ENCODE measurements at regions not wholly inside any gene's neighbourhood (a gene's known extent, or its start where the extent isn't known, plus 50 kb on each side); places are given as distances from the start of the nearest gene placed in this dataset.

DNA sequence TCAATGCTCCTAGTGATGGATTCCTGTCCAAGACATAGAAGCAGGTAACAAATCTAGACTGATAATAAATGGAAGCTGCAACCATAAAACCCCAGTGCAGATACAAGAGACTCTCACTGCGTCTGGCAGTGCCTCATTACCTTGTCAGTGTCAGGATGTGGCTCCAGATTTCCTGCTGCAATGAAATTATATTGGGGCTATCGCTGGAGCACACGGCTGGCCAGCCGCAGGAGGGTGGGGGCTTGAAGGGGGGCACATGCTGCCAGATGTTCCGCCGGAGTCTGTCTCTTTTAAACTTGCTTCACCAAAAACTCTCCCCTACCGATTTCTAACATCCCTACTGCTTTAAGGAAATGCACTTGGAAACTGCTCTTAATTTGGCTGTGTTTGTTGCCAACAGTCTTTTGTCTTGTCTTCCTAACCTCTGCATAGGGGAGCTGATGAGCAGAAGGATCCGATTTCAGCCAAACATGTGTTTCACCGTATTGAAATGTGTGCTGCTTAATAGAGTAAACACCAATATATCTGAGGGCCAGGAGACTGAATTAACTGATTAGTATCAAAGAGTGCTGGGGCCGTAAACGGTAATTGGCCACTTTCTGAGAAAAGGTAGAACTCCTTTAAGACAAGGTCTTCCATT, 102.2 kb upstream of the EXOC2 start:
- no peaks in the 10 kb centered on the region for H3K4me1 ChIP-seq (ENCODE audit: insufficient read depth, low read length)
- no peaks in the 10 kb centered on the region for H3K36me3 ChIP-seq (ENCODE audit: insufficient read depth, low read length)
- peaks cover 24% of the 10 kb centered on the region for H3K27me3 ChIP-seq (ENCODE audit: insufficient read depth, low read length, poor library complexity)
- DNase-seq (no peak), ATAC-seq (ENCODE audit: insufficient read depth, low read depth) (no peak)
- H3K27ac ChIP-seq (ENCODE audit: low read length), result no peak overlapping the region
- no peak overlapping the region for H3K4me3 ChIP-seq (ENCODE audit: low read depth in 1 of 2, low read length in 2 of 2)
- H3K79me2 ChIP-seq (ENCODE audit: insufficient read depth, low read length), result no peaks in the 10 kb centered on the region
- no peaks in the 10 kb centered on the region for H4K20me1 ChIP-seq (ENCODE audit: insufficient read depth, low read length)
- no peaks in the 10 kb centered on the region for H3K9me3 ChIP-seq (ENCODE audit: insufficient read depth, low read length, severe bottlenecking)
- H3K4me2 ChIP-seq (ENCODE audit: insufficient read depth, low read length), result no peak overlapping the region
- no peak overlapping the region for H3K9ac ChIP-seq (ENCODE audit: low read depth, low read length)
- no peak overlapping the region for H2AFZ ChIP-seq (ENCODE audit: low read depth, low read length)
- TF ChIP-seq, protein P1, sequence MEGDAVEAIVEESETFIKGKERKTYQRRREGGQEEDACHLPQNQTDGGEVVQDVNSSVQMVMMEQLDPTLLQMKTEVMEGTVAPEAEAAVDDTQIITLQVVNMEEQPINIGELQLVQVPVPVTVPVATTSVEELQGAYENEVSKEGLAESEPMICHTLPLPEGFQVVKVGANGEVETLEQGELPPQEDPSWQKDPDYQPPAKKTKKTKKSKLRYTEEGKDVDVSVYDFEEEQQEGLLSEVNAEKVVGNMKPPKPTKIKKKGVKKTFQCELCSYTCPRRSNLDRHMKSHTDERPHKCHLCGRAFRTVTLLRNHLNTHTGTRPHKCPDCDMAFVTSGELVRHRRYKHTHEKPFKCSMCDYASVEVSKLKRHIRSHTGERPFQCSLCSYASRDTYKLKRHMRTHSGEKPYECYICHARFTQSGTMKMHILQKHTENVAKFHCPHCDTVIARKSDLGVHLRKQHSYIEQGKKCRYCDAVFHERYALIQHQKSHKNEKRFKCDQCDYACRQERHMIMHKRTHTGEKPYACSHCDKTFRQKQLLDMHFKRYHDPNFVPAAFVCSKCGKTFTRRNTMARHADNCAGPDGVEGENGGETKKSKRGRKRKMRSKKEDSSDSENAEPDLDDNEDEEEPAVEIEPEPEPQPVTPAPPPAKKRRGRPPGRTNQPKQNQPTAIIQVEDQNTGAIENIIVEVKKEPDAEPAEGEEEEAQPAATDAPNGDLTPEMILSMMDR (IDR thresholded peaks at IDR 0.05; ENCODE audit: borderline replicate concordance, extremely low read depth, low read length, poor library complexity, severe bottlenecking), result no peak
- TF ChIP-seq EZH2 (IDR thresholded peaks at IDR 0.05; ENCODE audit: borderline replicate concordance, low read depth, low read length, severe bottlenecking), result no peak

DNA sequence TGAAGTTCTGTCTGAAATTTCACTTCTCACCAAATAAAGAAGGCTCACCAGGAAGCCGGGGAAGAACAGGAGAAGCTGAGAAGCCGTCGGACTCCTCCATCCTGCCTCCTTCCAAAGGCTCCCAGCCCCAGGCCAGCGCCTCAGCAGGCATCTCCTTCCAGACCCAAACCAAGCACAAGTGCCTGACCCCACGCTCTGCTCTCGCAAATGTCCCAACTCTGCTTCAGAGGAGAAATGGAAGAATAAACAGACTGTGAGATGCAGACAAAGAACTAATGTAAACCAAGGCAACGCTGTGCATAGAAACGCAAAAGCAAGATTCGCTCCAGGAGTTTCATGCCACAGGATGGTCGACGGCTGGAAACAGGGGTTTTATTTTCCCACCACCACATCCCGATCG, 100.3 kb upstream of the EXOC2 start:
- Histone ChIP-seq H3K4me3 (ENCODE audit: low read depth in 1 of 2, low read length in 2 of 2) (no peak overlapping the region), H3K79me2 (ENCODE audit: insufficient read depth, low read length) (no peaks in the 10 kb centered on the region), H3K4me1 (ENCODE audit: insufficient read depth, low read length) (no peaks in the 10 kb centered on the region), H2AFZ (ENCODE audit: low read depth, low read length) (no peak overlapping the region), H3K9ac (ENCODE audit: low read depth, low read length) (no peak overlapping the region), H3K4me2 (ENCODE audit: insufficient read depth, low read length) (no peak overlapping the region), H3K27me3 (ENCODE audit: insufficient read depth, low read length, poor library complexity) (peaks cover 16% of the 10 kb centered on the region), H4K20me1 (ENCODE audit: insufficient read depth, low read length) (no peaks in the 10 kb centered on the region), H3K36me3 (ENCODE audit: insufficient read depth, low read length) (no peaks in the 10 kb centered on the region), H3K9me3 (ENCODE audit: insufficient read depth, low read length, severe bottlenecking) (no peaks in the 10 kb centered on the region), H3K27ac (ENCODE audit: low read length) (no peak overlapping the region)
- ATAC-seq (ENCODE audit: insufficient read depth, low read depth), result no peak
- TF ChIP-seq EZH2 (IDR thresholded peaks at IDR 0.05; ENCODE audit: borderline replicate concordance, low read depth, low read length, severe bottlenecking), result no peak
- TF ChIP-seq, protein P1 (IDR thresholded peaks at IDR 0.05; ENCODE audit: borderline replicate concordance, extremely low read depth, low read length, poor library complexity, severe bottlenecking), result no peak
- no peak for DNase-seq

DNA sequence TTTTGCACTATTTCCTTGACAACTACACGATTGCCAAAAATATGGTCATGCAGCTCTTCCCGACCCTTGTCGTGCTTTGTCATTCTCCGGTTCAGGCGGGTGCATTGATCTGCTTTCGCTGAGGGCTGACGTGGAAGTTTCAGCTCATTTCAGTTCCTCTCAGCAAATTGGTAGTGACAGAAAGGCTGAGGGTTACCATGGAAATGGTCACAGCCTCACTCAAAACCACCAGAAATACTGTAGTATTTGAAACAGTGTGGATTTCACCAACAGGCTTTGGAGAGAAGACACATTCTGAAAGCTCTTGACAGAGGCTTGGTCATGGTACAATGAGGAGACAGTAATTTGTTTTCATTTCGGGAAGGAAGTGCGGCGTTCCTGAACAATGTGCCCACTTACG, 99.7 kb upstream of the EXOC2 start:
- Histone ChIP-seq H3K9ac (ENCODE audit: low read depth, low read length) (no peak overlapping the region), H3K4me2 (ENCODE audit: insufficient read depth, low read length) (no peak overlapping the region), H4K20me1 (ENCODE audit: insufficient read depth, low read length) (no peaks in the 10 kb centered on the region), H3K36me3 (ENCODE audit: insufficient read depth, low read length) (no peaks in the 10 kb centered on the region), H3K79me2 (ENCODE audit: insufficient read depth, low read length) (no peaks in the 10 kb centered on the region), H3K27ac (ENCODE audit: low read length) (no peak overlapping the region), H3K27me3 (ENCODE audit: insufficient read depth, low read length, poor library complexity) (peaks cover 16% of the 10 kb centered on the region), H3K9me3 (ENCODE audit: insufficient read depth, low read length, severe bottlenecking) (no peaks in the 10 kb centered on the region), H3K4me3 (ENCODE audit: low read depth in 1 of 2, low read length in 2 of 2) (no peak overlapping the region), H2AFZ (ENCODE audit: low read depth, low read length) (no peak overlapping the region), H3K4me1 (ENCODE audit: insufficient read depth, low read length) (no peaks in the 10 kb centered on the region)
- ATAC-seq (ENCODE audit: insufficient read depth, low read depth), result no peak
- no peak for TF ChIP-seq EZH2 (IDR thresholded peaks at IDR 0.05; ENCODE audit: borderline replicate concordance, low read depth, low read length, severe bottlenecking)
- TF ChIP-seq, protein P1 (IDR thresholded peaks at IDR 0.05; ENCODE audit: borderline replicate concordance, extremely low read depth, low read length, poor library complexity, severe bottlenecking), result no peak
- no peak for DNase-seq

Measured in DND-41 (cell line).